ENCODE measurements at regions not wholly inside any gene's neighbourhood (a gene's known extent, or its start where the extent isn't known, plus 50 kb on each side); places are given as distances from the start of the nearest gene placed in this dataset.

DNA sequence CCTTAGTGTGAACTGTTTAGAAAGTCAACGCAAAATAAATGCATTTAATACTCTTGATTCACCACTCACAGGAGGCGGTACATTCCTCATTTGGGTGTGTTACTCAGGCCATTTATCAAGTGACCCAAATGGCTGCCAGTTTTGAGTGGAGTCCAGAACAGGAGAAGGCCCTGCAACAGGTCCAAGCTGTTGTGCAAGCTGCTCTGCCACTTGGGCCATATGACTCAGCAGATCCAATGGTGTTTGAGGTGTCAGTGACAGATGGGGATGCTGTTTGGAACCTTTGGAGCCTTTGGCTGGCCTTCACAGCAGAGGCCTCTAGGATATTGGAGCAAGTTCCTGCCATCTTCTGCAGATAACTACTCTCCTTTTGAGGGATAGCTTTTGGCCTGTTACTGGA is 609.2 kb downstream of the KCNT2 start:
- DNase-seq, result no peak

DNA sequence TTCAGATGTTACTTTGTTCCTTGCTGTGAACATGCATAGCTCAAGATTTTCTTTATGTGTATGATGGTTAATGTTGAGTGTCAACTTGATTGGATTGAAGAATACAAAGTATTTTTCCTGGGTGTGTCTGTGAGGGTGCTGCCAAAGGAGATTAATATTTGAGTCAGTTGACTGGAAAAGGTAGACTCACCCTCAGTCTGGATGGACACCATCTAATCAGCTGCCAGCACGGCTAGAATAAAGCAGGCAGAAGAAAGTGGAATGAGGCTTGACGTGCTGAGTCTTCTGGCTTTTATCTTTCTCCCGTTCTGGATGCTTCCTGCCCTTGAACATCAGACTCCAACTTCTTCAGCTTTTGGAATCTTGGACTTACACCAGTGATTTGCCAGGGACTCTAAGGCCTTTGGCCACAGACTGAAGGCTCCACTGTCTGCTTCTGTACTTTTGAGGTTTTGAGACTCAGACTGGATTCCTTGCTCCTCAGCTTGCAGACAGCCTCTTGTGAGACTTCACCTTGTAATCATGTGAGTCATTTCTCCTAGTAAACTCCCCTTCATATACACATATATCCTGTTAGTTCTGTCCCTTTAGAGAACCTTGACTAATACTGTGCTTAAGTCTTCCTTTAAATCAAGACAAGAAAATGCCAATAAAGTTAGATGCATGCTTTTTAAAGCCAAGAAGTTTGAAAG is 626.6 kb downstream of the KCNT2 start:
- DNase-seq, result no peak

DNA sequence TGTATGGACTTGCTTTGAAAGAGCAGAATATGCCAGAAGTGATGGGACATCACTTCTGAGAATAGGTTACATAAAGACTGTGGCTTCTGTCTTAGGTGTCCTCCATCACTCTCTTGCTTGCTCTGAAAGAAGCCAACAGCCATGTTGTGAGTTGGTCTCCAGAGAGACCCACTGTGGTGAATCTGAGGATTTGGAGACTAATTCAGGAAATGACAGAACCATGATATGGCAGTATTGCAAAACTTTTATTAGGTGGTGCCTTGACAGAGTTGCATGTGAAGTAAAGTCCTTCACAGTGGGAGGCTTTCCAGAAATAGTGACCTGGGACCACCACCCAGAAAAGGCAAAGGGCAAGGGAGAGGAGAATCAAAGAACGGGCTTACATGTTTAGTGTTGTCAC is 628.6 kb downstream of the KCNT2 start:
- no peak for DNase-seq

DNA sequence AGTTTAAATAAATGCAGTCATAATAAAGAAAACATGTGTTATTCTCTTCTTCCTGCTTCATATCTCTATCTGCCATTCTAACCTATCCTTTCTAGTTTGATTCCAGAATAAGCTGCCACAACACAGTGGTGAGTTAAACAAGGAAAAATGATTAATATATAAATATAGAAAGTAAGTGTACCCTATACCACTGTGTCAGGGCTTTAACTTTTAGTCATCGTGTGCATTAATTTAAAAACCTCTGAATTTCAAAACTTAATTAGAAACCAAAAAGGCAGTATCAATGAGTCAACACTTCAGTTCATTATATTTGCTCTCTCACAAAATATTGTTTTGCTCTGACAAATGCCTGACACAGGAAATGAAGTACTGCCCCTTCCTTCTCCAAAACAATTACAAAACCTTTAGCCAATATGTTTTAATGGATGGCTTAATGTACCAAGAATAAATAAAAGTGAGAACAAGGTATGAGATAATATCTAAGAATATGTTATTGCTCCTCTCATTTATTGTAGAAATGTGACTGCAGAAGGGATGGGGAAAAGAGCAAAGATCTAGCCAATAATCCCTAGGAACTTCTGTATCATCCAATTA is 634.8 kb downstream of the KCNT2 start:
- no peak for DNase-seq

DNA sequence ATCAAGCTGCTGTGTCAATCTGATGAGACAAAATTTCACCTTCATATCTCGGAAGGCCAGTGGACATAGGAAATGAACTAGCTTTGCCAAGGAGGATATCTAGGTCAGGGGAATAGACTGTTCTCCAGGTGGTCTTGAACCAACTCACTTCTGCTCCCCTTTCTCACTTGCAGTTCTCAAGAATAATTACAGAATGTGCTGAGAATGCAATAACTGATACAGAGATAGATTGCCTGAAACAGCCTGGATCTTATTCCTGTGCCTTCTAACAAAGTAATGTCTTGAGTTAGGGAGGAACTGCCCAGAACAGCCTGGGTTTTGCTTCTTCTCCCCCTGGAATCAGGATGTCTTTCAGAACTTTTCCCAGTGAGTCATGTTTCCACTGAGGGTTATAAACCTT is 636.7 kb downstream of the KCNT2 start:
- no peak for DNase-seq

DNA sequence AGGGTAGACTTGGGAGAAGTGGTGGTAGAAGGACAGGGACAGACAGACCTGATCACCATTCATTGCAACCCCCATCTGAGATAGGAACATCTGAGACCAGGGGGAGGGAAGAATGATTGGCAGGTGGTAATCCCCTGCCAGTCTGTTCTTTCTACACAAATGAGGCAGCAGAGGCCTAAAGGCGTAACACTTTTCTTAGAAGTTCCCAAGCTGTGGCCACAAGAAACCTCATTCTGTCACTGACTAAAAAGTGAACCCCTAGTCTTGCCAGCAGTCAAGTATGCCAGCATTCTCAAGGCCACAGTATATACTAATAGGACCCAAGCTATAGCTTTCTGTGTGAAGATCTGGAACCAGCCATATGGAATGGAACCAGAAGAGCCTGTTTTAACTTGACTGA is 638.0 kb downstream of the KCNT2 start:
- DNase-seq, result no peak

DNA sequence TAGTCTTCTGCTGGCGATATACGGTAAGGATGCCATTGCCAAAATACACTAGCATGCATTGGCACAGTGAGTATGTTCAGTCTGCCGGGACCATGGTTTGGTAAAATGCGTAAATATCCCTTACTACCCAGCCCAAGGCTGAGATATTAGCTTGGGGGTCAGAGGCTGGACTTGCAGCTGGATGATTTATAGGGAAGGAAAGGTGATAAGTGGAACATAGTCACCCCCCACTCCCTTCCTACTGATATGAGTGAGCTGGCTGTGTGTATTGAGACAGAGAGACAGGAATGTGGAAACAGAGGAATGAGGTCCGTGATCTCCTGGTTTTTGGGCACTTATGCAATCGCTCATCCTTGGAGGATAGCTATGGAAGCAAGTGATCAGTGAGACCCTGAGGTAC is 642.8 kb downstream of the KCNT2 start:
- no peak for DNase-seq

DNA sequence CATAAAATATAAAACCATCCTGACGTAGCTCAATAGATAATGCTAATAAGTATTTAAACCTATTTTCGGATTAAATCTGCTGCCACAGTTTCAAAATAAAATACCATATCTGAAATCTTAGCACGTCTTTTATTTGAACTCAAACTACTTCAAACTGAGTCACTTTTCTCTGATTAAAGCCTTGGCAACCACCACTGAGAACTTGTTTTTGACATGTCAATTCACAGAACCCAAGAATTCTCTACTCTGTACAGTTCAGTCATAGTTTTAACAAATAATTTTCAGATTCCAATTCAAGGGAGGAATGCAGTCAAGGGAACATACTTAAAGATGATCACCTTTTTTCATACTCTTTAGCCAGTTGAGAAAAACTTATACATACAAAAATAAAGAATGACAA is 643.2 kb downstream of the KCNT2 start:
- no peak for DNase-seq

DNA sequence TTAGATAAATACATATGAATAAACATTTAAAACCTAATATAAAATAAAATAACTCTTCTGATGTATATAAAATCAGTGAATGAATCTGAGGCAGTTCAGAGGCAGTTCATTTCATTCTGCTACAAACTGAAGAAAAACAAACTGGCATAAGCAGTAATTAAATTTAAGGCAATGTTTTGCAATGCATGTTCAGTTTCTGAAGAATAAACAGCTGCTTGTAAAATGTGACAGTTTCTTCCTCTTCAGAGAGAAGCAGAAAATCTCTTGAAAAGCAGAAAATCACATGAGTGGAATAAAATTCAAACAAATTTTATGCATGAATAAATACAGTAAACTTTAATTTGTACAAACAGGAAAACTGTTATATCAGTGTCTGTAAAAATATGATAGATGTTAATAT is 643.7 kb downstream of the KCNT2 start:
- DNase-seq, result no peak

DNA sequence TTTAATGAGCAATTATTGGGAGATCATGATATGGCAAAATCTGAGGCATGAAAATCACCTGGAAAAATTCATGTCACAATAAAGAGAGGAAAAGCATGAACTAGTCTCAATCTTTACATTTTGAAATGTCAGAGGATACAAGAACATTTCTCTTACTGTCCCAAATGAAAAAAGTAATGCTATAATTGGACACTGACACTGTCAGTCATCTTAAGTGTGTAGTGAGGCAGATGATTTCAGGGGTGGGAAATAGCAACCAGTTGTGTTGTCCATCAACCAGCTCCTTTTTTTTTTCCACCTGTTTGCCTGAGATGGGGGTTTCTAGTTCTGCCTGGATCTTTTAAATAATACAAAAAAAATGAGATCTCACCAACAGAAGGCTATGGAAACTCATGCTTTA is 646.2 kb downstream of the KCNT2 start:
- DNase-seq, result no peak

DNA sequence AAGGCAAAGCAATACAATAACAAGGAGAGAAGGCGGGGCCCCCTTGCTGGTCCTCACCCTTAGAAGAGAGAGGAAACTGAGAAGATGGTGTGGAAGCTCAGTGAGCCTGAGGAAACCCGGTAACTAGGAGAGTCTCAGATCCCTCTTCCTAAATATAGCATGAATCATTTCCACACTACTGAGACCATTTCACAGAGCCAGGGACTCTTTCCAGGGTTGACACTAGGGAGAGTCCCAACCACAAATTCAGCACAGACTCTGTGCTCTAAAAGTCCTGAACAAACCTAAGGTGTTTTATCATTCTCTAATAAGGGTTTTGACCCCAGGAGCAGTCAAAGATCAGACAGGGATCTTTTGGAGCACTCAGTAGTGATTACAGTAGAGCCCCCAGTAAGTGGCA is 647.7 kb downstream of the KCNT2 start:
- no peak for DNase-seq

DNA sequence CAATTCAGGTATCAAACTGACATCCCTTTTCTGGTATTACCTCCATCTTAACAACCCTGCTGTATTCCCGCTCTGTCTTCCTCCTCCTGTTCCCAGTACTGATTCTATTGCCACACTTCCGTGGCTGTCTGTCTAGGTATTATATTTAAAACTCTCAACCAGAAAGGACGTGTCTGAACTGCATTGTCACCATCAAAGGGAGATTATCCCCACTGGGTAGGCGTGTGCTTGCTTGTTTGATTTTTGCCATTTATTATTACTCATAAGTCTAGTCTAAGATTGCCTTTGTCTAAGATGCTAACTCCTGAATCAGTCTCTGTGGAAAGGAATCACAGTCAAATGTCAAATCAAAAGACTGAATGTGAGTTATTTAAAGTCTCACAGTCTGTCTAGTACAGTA is 650.1 kb downstream of the KCNT2 start:
- peak; percentile 5 for DNase-seq

DNA sequence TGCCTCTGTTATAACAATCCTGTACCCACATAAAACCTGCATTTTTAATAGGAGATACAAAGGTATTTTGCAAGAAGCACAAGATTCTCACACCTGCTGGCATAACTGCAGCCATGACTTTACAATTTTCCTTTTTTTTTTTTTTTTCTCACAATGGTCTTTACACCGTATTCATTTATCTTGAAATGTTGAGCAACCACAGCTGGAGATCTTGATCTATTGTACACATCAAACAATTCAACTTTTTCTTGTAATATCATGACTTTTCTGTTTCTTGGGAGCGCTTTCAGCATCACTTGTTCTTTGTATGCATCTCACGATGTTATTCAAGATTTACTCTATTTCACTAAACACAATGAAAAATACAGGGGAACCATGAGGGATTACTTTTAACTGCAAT is 651.4 kb downstream of the KCNT2 start:
- DNase-seq, result no peak

DNA sequence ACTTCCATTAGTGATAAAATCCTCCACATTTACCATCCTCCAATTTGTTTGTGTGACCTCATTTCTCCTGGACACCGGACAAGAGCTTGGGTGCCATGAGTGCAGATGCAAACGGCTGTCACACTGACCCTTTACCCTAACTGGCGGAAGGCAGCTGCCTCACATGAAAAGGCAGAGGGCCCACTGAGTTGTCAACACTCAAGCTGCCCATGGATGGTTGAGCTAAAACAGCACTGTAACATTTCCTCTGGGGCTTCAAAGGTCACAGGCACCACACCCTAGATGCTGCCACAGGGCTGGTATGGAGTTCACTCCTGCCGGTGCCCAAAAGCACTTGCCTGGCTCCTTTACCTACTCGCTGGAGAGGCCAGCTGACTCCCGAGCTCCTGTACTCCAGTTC is 653.4 kb downstream of the KCNT2 start:
- no peak for DNase-seq

DNA sequence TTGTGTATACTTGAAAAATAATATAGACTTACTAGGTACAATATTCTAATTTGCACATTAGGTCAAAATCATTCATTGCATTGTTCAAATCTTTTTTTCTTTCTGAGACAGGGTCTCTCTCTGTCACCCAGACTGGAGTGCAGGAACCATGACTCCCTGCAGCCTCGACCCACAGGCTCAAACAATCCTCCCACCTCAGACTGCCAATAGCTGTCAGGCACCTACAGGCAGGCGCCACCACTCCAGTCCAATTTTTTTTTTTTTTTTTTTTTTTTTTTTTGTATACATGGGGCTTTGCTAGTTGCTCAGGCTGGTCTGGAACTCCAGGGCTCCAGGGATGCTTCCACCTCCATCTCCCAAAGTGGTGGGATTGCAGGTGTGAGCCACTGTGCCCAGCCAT is 656.9 kb downstream of the KCNT2 start:
- no peak for DNase-seq

DNA sequence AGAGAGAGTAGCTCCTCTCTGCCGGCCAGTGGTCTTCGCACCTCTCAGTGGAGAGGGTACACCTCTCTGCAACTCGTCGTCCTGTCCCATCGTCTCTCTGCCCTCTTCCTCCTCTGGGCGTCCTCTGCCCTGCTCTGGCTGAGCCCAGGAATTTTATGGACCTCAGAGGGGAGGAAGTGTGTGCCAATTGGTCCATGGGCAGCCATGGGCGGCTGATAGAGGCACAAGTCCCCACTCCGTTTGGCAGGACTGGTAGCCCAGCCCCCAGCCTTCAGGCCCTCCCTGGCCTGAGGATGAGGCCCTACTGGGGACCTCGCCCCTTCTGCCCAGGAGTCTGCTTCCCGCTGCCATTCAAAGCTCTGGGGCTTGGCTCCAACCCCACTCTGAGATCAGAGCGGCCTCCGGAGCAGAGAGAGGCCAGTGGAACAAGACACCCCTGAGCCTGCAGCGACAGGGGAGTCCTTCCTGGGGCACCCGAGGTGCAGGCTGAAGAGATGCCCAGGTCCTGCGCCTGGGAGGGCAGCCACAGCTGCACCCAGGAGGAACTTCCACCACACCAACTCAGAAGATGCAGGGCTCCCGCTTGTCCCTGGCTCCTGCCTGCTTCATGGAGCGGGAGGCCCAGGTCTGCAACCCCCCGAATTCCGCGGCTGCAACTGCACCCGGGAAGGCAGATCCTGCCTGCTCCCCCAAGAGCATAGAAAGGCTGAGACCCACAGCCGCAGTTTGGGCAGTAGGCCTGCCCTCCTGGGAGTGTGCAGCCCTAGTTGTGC is 659.9 kb downstream of the KCNT2 start:
- no peak for DNase-seq

DNA sequence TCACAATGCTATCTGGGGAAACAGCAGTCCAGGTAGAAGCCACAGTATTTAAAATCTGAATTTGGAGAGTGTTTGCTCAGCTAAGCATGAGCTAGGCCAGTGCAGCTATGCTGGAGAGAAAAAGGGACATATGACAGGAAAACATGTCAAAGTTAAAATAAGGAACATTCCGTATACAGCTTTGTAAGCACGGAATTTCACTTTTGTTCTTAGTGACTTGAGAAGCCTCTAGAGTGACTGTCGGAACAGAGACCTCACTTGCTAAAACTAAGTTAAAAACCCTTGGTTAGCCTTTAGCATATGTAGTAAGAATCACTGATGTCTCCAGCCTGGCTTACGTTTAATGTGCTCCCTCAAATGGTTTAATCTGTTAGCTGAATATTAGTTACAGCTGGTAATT is 661.7 kb downstream of the KCNT2 start:
- no peak for DNase-seq

DNA sequence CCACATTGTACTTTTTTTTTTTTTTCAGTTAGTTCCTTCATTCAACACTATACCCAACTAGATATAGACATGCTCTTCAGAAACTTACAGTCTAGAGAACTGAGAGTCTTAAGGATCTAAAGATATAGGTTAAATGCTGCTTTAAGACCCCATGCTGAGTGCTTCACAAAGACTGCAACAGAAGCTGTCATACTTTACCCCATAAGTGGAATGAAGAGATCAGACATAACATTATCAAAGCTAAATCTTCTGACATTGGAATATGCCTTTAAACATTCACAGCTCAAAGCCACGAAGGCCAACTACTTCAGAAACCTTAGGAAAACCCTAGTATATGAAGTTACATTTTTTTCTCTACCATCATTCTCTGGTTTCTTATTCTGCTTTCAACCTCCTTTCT is 666.4 kb downstream of the KCNT2 start:
- DNase-seq, result no peak

DNA sequence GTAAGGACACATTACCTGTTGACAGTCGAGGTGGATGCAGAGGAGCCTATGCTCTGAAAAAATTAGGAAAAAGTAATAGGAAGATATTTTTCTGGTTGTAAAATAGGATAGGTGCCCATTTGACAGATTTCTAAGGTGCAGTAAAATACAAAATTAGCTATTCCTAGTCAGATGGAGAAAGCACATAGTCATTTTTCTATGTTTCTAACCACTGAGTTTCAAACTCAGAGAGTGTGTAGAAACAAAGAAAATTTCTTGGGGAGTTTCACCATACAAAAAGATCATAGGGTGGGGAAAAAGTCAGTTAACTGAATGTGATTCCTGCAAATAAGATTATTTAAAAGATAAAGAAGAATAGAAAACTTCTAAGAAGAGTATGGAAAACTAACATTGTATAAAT is 666.9 kb downstream of the KCNT2 start:
- DNase-seq, result no peak

DNA sequence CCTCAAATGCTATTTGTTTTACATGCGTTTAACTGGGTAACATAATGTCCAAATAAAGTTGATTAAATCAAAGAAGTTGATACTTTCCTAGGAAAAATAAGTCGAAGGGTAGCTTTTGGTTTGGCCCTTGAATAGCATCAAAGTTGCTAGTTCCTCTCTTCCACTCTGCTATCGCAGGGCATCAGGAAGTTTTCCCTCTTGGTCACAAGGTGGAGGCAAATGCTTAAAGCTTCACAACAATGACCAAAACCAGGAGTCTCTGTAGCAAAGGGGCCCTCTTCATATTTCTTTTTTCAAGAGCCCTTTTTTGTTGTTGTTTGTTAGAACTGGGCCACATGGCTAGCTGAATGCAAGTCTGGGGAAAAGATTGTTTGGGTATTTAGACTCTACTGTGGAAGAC is 668.4 kb downstream of the KCNT2 start:
- DNase-seq, result no peak

DNA sequence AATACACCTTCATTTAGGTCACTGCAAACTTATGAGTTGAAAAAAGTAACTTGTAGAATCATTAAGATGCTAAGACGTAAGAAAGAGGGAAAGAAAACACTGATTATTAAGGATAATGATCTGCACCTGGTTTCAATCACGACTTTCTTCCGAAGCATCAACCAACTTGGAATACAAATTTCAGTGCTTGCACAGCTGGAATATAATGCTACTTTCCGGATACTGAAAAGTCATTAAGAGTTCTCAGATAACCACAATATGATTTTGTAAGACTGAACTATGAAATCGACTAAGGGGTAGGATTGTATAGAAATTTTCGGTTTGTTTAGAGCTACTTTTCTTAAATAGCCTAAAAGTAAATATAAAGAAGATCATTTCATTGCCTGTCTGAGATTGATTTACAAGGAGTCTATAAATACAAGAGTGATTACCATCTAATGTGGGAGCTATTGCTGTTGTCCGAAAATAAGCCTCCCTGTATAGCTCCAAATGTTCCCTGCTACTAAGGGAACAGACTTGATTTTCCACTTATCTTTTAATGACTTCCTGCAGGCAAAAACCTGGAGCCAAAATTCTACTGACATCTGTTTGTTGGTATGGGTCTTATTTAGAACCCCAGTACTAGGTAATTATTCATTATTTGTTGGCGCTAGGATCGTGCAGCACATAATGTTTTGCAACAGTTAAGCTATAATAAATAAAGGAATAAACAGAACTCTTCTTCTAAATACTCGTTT is 673.3 kb downstream of the KCNT2 start:
- DNase-seq, result peak; percentile 29

DNA sequence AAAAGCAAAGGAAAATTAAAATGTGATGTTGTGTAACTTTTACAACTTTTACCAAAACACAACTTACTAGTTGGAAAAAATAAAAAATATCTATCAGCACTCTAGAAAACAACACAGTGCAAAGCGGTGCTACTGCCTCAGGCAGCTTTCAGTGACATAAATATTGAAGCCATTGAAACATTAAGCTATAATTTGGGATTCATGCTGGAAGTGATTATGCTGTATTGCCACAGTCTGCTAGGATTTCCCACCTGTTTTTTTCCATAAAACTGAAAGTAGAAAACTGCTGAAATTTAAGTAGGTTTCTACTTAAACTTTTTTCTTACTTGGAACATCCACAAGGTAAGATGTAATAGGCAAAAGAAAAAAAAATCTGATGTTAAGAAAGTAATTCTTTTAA is 674.4 kb downstream of the KCNT2 start:
- DNase-seq, result no peak

DNA sequence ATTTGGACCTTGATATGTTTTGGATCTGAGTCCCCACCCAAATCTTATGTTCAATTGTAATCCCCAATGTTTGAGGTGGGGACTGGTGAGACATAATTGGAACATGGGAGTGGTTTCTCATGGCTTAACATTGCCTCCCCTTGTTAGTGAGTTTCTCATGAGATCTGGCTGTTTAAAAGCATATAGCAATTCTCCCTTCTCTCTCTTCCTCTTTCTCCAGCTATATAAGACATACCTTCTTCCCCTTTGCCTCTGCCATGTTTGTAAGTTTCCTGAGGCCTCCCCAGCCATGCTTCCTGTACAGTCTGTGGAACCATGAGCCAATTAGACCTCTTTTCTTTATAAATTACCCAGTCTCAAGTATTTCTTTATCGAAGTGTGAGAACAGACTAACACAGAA is 692.4 kb downstream of the KCNT2 start:
- no peak for DNase-seq

DNA sequence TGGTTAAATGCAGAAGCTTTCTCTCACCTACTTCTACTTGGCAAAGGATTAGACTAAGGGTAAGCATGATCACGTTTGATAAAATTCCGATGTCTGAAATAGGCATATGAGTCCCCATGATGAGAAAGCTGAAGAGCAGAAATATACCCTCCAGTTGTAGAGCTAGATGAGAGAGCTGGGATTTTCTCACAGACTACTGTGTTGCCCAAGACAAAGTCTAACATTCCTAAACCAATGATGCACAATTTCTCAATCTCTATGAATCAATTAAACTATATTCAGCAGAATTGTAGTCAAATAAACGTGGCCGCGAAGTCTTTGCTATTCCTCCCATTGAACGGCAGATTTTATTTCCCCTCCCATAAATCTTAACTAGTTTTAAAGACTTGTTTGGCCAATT is 699.2 kb downstream of the KCNT2 start:
- DNase-seq, result no peak
